ENCODE measurements at regions not wholly inside any gene's neighbourhood (a gene's known extent, or its start where the extent isn't known, plus 50 kb on each side); places are given as distances from the start of the nearest gene placed in this dataset.

DNA sequence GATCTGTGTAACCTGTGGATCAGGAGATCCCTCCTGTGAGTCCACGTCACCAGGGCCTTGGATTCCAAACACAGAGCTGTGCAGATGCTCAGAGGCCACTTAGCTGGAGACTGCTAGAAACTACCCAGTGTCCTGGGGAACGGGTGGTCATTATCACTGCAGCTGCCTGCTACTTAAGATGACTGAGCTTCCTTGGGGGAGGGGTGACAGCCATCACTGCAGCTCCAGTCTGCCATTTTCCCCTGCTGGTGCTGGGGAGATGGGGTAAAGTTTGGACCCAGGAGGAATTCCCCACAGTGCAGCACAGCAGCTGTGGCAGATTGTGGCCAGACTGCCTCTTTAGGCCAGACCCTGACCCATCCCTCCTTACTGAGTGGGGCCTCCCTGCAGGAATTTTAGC is 78.8 kb upstream of the VOPP1 start:
- TF ChIP-seq CTCF (IDR thresholded peaks at IDR 0.05; ENCODE audit: insufficient read depth, low read length, poor library complexity, severe bottlenecking) (no peak), EZH2phosphoT487 (conservative IDR thresholded peaks at IDR 0.05; ENCODE audit: low read length) (no peak)

Measured in SU-DHL-6 (cell line).